Endodermal cell (in vitro differentiated cells): ENCODE measurements at regions not wholly inside any gene's neighbourhood (a gene's known extent, or its start where the extent isn't known, plus 50 kb on each side); places are given as distances from the start of the nearest gene placed in this dataset.
"Not testable (repeated sequence)": the region's sequence is repeated elsewhere in the genome, so short reads cannot be mapped to it uniquely, and the experiment has no call there.

Experiments used
- DNase-seq: peaks from one replicate; pipeline ENCODE4 v3.0.0-alpha.2; 2017
- H3K27ac ChIP-seq: 2 replicates; pipeline ENCODE4 v1.5.1; 2013; ENCODE audit warnings: mild to moderate bottlenecking, low read depth, low read length, moderate library complexity
- H3K27me3 ChIP-seq: 2 replicates; pipeline ENCODE4 v1.6.1; 2013; ENCODE audit warnings: mild to moderate bottlenecking, low read length, moderate library complexity; ENCODE audit not compliant: insufficient read depth, control insufficient read depth, poor library complexity, severe bottlenecking
- H3K36me3 ChIP-seq: 2 replicates; pipeline ENCODE4 v1.7.0; 2013; ENCODE audit warnings: mild to moderate bottlenecking, low read length, moderate library complexity; ENCODE audit not compliant: control insufficient read depth, insufficient read depth
- H3K4me1 ChIP-seq: one replicate; pipeline ENCODE4 v1.7.0; 2013; ENCODE audit warnings: low read length; ENCODE audit not compliant: control insufficient read depth, insufficient read depth
- H3K4me3 ChIP-seq: 2 replicates; pipeline ENCODE4 v1.5.1; 2013; ENCODE audit warnings: mild to moderate bottlenecking, low read length, moderate library complexity
- H3K9ac ChIP-seq: 2 replicates; pipeline ENCODE4 v1.6.1; 2013; ENCODE audit warnings: mild to moderate bottlenecking, low read length, moderate library complexity; ENCODE audit not compliant: poor library complexity, severe bottlenecking; ENCODE audit errors: extremely low read depth
- H3K9me3 ChIP-seq: 2 replicates; pipeline ENCODE4 v1.6.1; 2013; ENCODE audit warnings: mild to moderate bottlenecking, low read length, moderate library complexity; ENCODE audit not compliant: control insufficient read depth
- H3K27ac Mint-ChIP-seq: 2 replicates; pipeline ENCODE4 v1.8.0; 2020; ENCODE audit warnings: mixed read lengths
- H3K27me3 Mint-ChIP-seq: 2 replicates; pipeline ENCODE4 v1.8.0; 2021; ENCODE audit warnings: mild to moderate bottlenecking, mixed read lengths; ENCODE audit not compliant: insufficient read depth
- H3K36me3 Mint-ChIP-seq: 2 replicates; pipeline ENCODE4 v1.8.0; 2020; ENCODE audit warnings: low read depth, mixed read lengths
- H3K4me1 Mint-ChIP-seq: 2 replicates; pipeline ENCODE4 v1.8.0; 2020; ENCODE audit warnings: mixed read lengths
- H3K4me3 Mint-ChIP-seq: 2 replicates; pipeline ENCODE4 v1.8.0; 2020; ENCODE audit warnings: mild to moderate bottlenecking, moderate library complexity, mixed read lengths
- H3K9me3 Mint-ChIP-seq: 2 replicates; pipeline ENCODE4 v1.8.0; 2020; ENCODE audit warnings: mild to moderate bottlenecking, mixed read lengths
- WGBS, 2 experiments: methylation state at CpG; one replicate each; pipeline versions ENCODE4 v1.1.5 to v1.1.7; 2013; ENCODE audit warnings: missing lambda C conversion rate in 2 of 2, mixed read lengths in 1 of 2; ENCODE audit not compliant: insufficient coverage in 1 of 2, insufficient read length in 1 of 2; 5-methylcytosine and 5-hydroxymethylcytosine counted together

- H3K36me3 Mint-ChIP-seq, H3K27me3 ChIP-seq, H3K4me3 Mint-ChIP-seq, H3K27ac ChIP-seq, H3K27me3 Mint-ChIP-seq, H3K4me1 ChIP-seq, DNase-seq, H3K4me1 Mint-ChIP-seq, H3K36me3 ChIP-seq, H3K9me3 Mint-ChIP-seq, H3K27ac Mint-ChIP-seq, H3K9ac ChIP-seq, H3K4me3 ChIP-seq, H3K9me3 ChIP-seq: not testable (repeated sequence)
- WGBS, 2 experiments = 94% methylated on average over 12 of the region's 12 CpGs; no CpG with 5 or more reads in 1 of the 2 experiments
Observed at GRCh38 chr7:55743454-55743717, 119.2 kb downstream of the SEPTIN14 start.

- not testable (repeated sequence) for H3K27me3 Mint-ChIP-seq, H3K9ac ChIP-seq, H3K9me3 ChIP-seq, H3K4me1 Mint-ChIP-seq, H3K27me3 ChIP-seq, H3K4me3 Mint-ChIP-seq, H3K27ac Mint-ChIP-seq, H3K4me3 ChIP-seq, H3K36me3 Mint-ChIP-seq, H3K36me3 ChIP-seq, H3K4me1 ChIP-seq, H3K9me3 Mint-ChIP-seq, DNase-seq, H3K27ac ChIP-seq
- WGBS, 2 experiments = 92 to 97% methylated on average over 6 to 34 of the region's 37 CpGs
Observed at GRCh38 chr7:55742651-55743453, 119.7 kb downstream of the SEPTIN14 start.

GRCh38 chr7:55741721-55742631, 120.6 kb downstream of the SEPTIN14 start:
- H3K27me3 Mint-ChIP-seq, H3K36me3 ChIP-seq, H3K4me3 Mint-ChIP-seq, H3K9me3 Mint-ChIP-seq, H3K9me3 ChIP-seq, H3K9ac ChIP-seq, H3K4me1 ChIP-seq, H3K4me1 Mint-ChIP-seq, H3K27ac ChIP-seq, H3K27ac Mint-ChIP-seq, H3K4me3 ChIP-seq, H3K36me3 Mint-ChIP-seq, DNase-seq, H3K27me3 ChIP-seq: not testable (repeated sequence)
- 95 to 96% methylated on average over 15 to 47 of the region's 47 CpGs for WGBS, 2 experiments

- not testable (repeated sequence) for H3K4me3 Mint-ChIP-seq, H3K27ac Mint-ChIP-seq
Observed at GRCh38 chr7:55740633-55741250, 121.8 kb downstream of the SEPTIN14 start.

More at GRCh38 chr7:55740633-55741250, 121.8 kb downstream of the SEPTIN14 start:
- not testable (repeated sequence) for H3K9ac ChIP-seq, H3K36me3 ChIP-seq, H3K9me3 ChIP-seq, H3K36me3 Mint-ChIP-seq, H3K4me3 ChIP-seq, H3K27me3 Mint-ChIP-seq, DNase-seq, H3K4me1 Mint-ChIP-seq, H3K4me1 ChIP-seq, H3K27me3 ChIP-seq, H3K9me3 Mint-ChIP-seq, H3K27ac ChIP-seq
- 87 to 90% methylated on average over 11 to 27 of the region's 27 CpGs for WGBS, 2 experiments
